ENCODE measurements at regions not wholly inside any gene's neighbourhood (a gene's known extent, or its start where the extent isn't known, plus 50 kb on each side); places are given as distances from the start of the nearest gene placed in this dataset.

DNA sequence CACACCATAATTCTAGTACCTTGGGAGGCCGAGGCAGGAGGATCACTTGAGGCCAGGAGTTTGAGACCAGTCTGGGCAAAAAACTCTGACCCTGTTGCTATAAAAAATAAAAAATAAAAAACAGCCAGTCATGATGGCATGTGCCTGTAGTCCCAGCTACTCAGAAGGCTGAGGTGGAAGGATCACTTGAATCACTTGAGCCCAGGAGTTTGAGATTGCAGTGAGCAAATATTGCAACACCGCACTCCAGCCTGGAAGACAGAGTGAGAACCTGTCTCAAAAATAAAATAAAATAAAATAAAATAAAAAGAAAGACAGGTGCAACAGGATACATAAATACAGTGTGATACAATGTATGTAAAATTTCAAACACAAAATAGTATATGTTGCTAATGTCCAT, 154.5 kb downstream of the OTOR start:
- Histone ChIP-seq H3K4me3 (no peak overlapping the region), H3K27ac (no peak overlapping the region)
- DNase-seq (ENCODE audit: low spot score): no peak
- TF ChIP-seq, protein P1, sequence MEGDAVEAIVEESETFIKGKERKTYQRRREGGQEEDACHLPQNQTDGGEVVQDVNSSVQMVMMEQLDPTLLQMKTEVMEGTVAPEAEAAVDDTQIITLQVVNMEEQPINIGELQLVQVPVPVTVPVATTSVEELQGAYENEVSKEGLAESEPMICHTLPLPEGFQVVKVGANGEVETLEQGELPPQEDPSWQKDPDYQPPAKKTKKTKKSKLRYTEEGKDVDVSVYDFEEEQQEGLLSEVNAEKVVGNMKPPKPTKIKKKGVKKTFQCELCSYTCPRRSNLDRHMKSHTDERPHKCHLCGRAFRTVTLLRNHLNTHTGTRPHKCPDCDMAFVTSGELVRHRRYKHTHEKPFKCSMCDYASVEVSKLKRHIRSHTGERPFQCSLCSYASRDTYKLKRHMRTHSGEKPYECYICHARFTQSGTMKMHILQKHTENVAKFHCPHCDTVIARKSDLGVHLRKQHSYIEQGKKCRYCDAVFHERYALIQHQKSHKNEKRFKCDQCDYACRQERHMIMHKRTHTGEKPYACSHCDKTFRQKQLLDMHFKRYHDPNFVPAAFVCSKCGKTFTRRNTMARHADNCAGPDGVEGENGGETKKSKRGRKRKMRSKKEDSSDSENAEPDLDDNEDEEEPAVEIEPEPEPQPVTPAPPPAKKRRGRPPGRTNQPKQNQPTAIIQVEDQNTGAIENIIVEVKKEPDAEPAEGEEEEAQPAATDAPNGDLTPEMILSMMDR (IDR thresholded peaks at IDR 0.05): no peak

DNA sequence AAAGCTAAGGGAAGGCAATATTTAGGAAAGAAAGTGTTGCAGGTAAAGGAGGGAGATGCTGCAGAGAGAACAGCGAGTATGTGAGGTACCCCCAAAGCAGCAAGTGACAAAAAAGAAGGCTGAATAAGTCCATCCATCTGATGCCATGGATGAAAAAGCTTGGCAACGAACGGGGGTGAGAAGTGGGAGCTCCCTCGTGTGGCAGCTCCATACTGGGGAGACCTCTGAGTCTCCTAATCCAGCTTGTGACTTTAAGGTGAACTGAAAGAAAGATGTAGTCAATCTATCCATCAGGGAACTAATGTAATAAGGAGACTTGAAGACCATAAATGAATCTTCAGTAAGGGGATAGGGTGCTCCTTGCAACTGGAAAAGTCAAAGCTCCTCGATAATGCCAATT, 156.6 kb downstream of the OTOR start:
- TF ChIP-seq, protein P1 (IDR thresholded peaks at IDR 0.05): no peak
- DNase-seq (ENCODE audit: low spot score): no peak
- no peak overlapping the region for H3K4me3 ChIP-seq
- no peak overlapping the region for H3K27ac ChIP-seq

DNA sequence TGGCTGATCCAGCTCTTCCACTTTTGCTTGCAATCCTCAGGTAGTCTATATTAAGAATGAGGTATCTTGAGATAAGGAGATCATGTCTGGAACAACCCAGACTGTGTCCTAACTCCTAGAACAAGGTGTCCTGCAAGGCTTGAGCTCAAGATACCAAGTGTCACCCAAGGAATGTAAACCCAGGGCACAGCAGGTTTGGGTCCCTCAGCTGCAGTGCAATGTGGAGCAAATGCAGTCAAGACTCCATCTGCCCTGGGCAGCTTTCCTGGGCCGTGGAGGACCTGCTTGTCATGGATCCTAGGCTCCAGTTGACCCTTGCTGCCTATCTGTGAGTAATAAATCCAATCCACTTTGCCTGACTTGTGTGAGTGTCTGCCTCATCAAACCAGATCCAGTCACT, 166.1 kb downstream of the OTOR start:
- no peak for DNase-seq (ENCODE audit: low spot score)
- Histone ChIP-seq H3K27ac (no peak overlapping the region), H3K4me3 (no peak overlapping the region)
- TF ChIP-seq, protein P1 (IDR thresholded peaks at IDR 0.05): no peak

DNA sequence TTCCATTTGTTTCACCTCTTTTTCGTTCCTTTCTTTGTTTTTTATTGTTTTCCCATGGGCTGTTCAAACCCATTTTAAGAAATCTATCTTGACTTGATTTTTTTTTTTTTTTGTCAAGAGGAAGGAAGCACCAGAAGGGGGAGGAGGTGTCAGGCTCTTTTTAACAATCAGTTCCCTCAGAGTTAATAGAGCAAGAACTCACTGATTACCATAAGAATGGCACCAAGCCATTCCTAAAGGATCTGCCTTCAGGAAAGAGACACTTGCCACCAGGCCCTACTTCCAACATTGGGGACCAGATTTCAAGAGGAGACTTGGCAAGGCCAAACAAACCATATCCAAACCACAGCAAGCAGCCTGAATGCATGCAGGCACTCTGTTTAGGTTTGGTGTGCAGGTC, 168.0 kb downstream of the OTOR start:
- Histone ChIP-seq H3K27ac (no peak overlapping the region), H3K4me3 (no peak overlapping the region)
- no peak for DNase-seq (ENCODE audit: low spot score)
- TF ChIP-seq, protein P1 (IDR thresholded peaks at IDR 0.05): no peak

DNA sequence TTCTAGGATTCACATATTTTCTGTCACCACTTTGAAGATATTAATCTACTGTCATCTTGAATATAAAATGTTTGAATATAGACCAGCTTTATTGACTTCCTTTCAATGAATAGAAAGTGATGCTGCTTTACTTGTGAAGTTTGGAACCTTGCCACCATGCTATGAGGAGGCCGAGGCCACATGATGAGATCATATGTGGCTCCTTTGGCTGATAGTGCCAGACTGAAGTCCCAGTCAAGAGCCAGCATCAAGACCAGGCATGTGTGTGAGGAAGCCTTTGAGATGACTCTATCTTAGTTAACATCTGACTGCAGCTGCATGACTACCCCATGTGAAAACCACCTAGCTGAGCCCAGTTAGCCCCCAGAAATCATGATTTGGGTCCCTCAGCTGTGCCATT, 169.5 kb downstream of the OTOR start:
- H3K4me3 ChIP-seq: no peak overlapping the region
- no peak overlapping the region for H3K27ac ChIP-seq
- no peak for DNase-seq (ENCODE audit: low spot score)
- TF ChIP-seq, protein P1 (IDR thresholded peaks at IDR 0.05): no peak

DNA sequence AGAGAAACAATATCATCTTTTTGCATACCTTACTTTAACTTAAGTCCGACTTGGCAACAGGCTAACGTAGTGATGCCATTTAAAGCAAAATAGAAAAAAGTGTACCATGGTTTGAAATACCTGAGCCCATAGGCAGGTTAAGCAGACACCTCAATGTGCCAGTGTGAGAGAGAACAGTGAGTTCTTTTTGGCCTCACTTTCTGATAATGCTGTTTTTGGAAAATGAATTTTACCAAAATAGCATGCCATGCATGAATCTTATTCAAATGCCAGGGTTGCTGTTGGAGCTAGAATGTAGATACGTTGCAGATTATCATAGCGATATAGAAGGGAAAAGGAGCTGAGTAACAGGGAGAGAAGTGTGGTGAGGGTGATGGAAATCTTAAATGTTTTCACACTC, 170.2 kb downstream of the OTOR start:
- H3K27ac ChIP-seq: no peak overlapping the region
- TF ChIP-seq, protein P1 (IDR thresholded peaks at IDR 0.05): no peak
- DNase-seq (ENCODE audit: low spot score): no peak
- no peak overlapping the region for H3K4me3 ChIP-seq

DNA sequence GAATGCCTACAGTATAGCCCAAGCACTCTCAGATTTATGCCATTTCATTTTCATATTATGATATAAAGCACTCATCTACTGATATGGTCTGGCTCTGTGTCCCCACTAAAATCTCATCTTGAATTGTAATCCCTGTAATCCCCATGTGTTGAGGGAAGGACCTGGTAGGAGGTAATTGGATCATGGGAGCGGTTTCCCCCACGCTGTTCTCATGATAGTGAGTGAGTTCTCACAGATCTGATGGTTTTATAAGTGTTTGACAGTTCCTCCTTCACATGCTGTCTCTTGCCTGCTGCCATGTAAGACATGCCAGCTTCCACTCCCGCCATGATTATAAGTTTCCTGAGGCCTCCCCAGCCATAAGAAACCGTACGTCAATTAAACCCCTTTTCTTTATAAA, 171.7 kb downstream of the OTOR start:
- H3K4me3 ChIP-seq: no peak overlapping the region
- TF ChIP-seq, protein P1 (IDR thresholded peaks at IDR 0.05): no peak
- no peak overlapping the region for H3K27ac ChIP-seq
- DNase-seq (ENCODE audit: low spot score): no peak
